Esophagus squamous epithelium (tissue), 5 donors: ENCODE measurements at regions not wholly inside any gene's neighbourhood (a gene's known extent, or its start where the extent isn't known, plus 50 kb on each side); places are given as distances from the start of the nearest gene placed in this dataset.

Experiments used
- DNase-seq: peaks from one replicate; lab custom pipeline; 2025; lab: John Stamatoyannopoulos, UW
- H3K27ac ChIP-seq, 4 donors: fragments of 200-600 bp; sonication (generic); one replicate each; pipeline ENCODE4 v1.5.1; 2016 to 2019; ENCODE audit warnings: mild to moderate bottlenecking in 1 of 4
- H3K27me3 ChIP-seq, 4 donors: fragments of 200-600 bp; sonication (generic); 1 replicate in 3 of 4; 2 replicates in 1 of 4; pipeline versions ENCODE4 v1.5.1 to v1.6.0; 2017 to 2021; ENCODE audit warnings: antibody characterized with exemption in 1 of 4
- H3K36me3 ChIP-seq, 3 donors: fragments of 200-600 bp; sonication (generic); one replicate each; pipeline ENCODE4 v1.5.1; 2016 to 2019
- H3K4me1 ChIP-seq, 3 donors: fragments of 200-600 bp; sonication (generic); one replicate each; pipeline ENCODE4 v1.5.1; 2017 to 2019
- H3K4me3 ChIP-seq, 4 donors: fragments of 200-600 bp; sonication (generic); 1 replicate in 3 of 4; 2 replicates in 1 of 4; pipeline ENCODE4 v1.5.1; 2016 to 2019; ENCODE audit warnings: mild to moderate bottlenecking in 2 of 4, moderate library complexity in 1 of 4
- H3K9me3 ChIP-seq, 3 donors: fragments of 200-600 bp; sonication (generic); one replicate each; pipeline ENCODE4 v1.5.1; 2016 to 2019
- POLR2A ChIP-seq, 4 donors: fragments of 450-650 bp; IDR thresholded peaks; one replicate each; pipeline ENCODE4 v1.6.1; 2017; ENCODE audit warnings: antibody characterized with exemption in 4 of 4, mild to moderate bottlenecking in 4 of 4, moderate library complexity in 3 of 4
- WGBS, 2 donors: methylation state at CpG; one replicate each; pipeline ENCODE4 v1.1.5; 2018; 5-methylcytosine and 5-hydroxymethylcytosine counted together
- intact Hi-C: fragments of 100-400 bp; cut with DNase I; formaldehyde crosslinking; loops from one replicate; pipeline ENCODE4 v1.15.0; 2022
- TF ChIP-seq, protein P1 (sequence below), 6 experiments: fragments of 450-650 bp in 4 of 6; fragments of 200-600 bp in 2 of 6; sonication (generic) in 2 of 6; IDR thresholded peaks; one replicate each; pipeline ENCODE4 v1.5.1; 2016 to 2019; ENCODE audit warnings: antibody characterized with exemption in 6 of 6, mild to moderate bottlenecking in 4 of 6, moderate library complexity in 4 of 6
- donor health status: DM: yes; HTN: yes; CAD: no.

DNA sequence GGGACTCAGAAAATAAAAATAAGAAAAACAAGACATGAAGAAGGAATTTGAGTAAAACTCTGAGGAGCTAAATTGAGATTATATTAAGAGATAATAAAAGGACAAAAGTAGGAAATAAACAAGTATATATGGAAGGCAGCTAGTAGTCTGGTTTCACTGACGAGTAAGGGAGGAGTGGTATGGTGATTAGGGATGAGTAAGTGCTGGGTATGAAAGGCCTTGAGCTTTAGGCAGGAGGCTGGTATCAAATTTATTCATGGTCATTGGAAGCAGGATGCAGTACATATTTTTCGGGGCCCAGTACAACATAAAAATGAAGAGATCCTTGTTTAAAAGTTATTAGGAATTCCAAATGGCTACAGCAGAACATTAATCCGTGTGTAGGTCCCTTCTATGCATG, 789.7 kb upstream of the PRMT6 start:
- WGBS, 2 donors: 42 to 57% methylated on average over 3 of the region's 3 CpGs
- intact Hi-C loops: no loop called here
- Histone ChIP-seq H3K27ac (no peak overlapping the region), H3K36me3 (no peaks in the 10 kb centered on the region), H3K27me3 (no peaks in the 10 kb centered on the region), H3K4me3 (no peak overlapping the region), H3K9me3 (peaks cover 0 to 12% (median 0%) of the 10 kb centered on the region in 3 donors), H3K4me1 (no peaks in the 10 kb centered on the region)
- no peak for DNase-seq
- TF ChIP-seq, protein P1, sequence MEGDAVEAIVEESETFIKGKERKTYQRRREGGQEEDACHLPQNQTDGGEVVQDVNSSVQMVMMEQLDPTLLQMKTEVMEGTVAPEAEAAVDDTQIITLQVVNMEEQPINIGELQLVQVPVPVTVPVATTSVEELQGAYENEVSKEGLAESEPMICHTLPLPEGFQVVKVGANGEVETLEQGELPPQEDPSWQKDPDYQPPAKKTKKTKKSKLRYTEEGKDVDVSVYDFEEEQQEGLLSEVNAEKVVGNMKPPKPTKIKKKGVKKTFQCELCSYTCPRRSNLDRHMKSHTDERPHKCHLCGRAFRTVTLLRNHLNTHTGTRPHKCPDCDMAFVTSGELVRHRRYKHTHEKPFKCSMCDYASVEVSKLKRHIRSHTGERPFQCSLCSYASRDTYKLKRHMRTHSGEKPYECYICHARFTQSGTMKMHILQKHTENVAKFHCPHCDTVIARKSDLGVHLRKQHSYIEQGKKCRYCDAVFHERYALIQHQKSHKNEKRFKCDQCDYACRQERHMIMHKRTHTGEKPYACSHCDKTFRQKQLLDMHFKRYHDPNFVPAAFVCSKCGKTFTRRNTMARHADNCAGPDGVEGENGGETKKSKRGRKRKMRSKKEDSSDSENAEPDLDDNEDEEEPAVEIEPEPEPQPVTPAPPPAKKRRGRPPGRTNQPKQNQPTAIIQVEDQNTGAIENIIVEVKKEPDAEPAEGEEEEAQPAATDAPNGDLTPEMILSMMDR (IDR thresholded peaks at IDR 0.05): no peak
- TF ChIP-seq POLR2A (IDR thresholded peaks at IDR 0.05): no peak

DNA sequence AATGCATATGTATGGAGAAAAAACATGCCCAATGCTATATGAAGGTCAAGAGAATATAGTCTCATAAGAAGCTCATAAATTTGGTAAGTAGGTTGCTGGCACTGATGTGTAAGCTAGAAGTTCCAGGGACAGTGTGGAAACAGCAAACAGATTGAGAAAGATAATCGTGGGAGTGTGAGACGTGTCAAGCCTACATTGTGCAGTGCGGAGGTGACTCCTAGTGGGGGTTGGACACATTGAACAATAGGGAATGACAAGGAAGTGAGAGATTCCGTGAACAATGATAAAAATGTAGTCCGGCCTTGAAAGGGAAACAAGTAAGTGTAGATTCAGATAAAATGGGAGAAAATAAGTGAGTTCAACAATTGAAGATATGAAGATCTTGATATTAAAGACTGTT, 788.4 kb upstream of the PRMT6 start:
- Histone ChIP-seq H3K4me3 (no peak overlapping the region), H3K36me3 (no peaks in the 10 kb centered on the region), H3K4me1 (no peaks in the 10 kb centered on the region), H3K9me3 (peaks cover 0 to 12% (median 0%) of the 10 kb centered on the region in 3 donors), H3K27ac (no peak overlapping the region), H3K27me3 (no peaks in the 10 kb centered on the region)
- intact Hi-C loops: no loop called here
- DNase-seq: no peak
- 30 to 32% methylated on average over 5 of the region's 5 CpGs for WGBS, 2 donors
- TF ChIP-seq, protein P1 (IDR thresholded peaks at IDR 0.05): no peak
- no peak for TF ChIP-seq POLR2A (IDR thresholded peaks at IDR 0.05)

DNA sequence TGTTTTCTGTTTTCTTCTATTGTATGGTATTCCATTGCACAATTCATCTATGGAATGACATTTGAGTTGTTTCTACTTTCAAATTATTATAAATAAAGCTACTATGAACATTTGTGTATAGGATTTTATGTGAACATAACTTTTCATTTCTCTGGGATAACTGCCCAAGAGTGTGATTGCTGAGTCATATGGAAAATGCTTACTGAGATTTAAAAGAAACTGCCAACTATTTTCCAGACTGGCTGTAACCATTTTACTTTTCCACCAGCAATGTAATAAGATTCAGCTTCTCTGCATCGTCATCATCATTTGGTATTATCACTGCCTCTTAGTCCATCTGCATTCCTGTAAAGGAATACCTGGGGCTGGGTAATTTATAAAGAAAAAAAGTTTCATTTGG, 779.6 kb upstream of the PRMT6 start:
- no peak for DNase-seq
- 50 to 62% methylated on average over 1 of the region's 1 CpG for WGBS, 2 donors
- intact Hi-C loops: no loop called here

DNA sequence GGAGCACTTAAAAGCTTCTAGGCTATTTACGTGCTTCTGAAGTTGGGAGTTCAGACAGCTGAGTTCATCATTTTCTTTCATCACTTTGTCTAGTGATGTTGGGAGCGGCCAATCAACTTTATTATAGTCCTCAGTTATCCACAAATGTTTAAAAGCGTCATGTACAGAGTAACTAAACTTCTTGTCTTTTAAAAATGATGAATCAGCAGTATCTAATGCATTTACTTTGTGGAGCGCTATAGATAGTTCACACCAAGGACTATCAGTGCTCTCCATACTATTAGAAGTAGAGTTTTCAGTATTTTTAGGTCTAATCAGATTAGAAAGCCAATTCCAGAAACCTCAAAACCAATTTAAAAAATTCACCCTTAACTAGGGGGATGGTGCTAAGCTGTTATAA, 778.7 kb upstream of the PRMT6 start:
- H3K27me3 ChIP-seq: no peaks in the 10 kb centered on the region
- no peaks in the 10 kb centered on the region for H3K4me1 ChIP-seq
- no peak for TF ChIP-seq POLR2A (IDR thresholded peaks at IDR 0.05)
- TF ChIP-seq, protein P1 (IDR thresholded peaks at IDR 0.05): no peak
- H3K27ac ChIP-seq: no peak overlapping the region
- H3K36me3 ChIP-seq: no peaks in the 10 kb centered on the region
- DNase-seq: no peak
- H3K4me3 ChIP-seq: no peak overlapping the region
- intact Hi-C loops: no loop called here
- 65 to 72% methylated on average over 4 of the region's 4 CpGs for WGBS, 2 donors
- H3K9me3 ChIP-seq: peaks cover 0 to 8% (median 0%) of the 10 kb centered on the region in 3 donors

More for the DNA sequence above, 779.6 kb upstream of the PRMT6 start:
- no peak for TF ChIP-seq POLR2A (IDR thresholded peaks at IDR 0.05)
- TF ChIP-seq, protein P1 (IDR thresholded peaks at IDR 0.05): no peak
- Histone ChIP-seq H3K4me1 (no peaks in the 10 kb centered on the region), H3K27me3 (no peaks in the 10 kb centered on the region), H3K27ac (no peak overlapping the region), H3K9me3 (peaks cover 0 to 1% (median 0%) of the 10 kb centered on the region in 3 donors), H3K4me3 (no peak overlapping the region), H3K36me3 (no peaks in the 10 kb centered on the region)

DNA sequence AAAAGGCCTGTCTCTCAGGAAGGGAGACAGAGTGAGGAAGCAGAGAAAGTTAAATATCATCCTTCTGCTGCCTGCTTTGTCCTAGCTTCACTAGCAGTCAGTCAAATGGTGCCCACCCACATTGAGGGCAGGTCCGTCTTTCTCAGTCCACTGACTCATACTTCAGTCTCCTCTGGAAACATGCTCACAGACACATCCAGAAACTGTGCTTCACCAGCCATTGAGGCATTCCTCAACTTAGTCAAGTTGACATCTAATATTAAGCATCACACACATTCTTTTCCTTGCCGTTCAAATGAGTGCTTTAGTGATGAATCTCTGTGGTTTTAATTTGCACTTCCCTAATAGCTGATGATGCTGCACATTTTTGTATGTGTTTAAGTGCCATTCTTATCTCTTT, 777.8 kb upstream of the PRMT6 start:
- intact Hi-C loops: no loop called here
- Histone ChIP-seq H3K36me3 (no peaks in the 10 kb centered on the region), H3K4me1 (no peaks in the 10 kb centered on the region), H3K27me3 (no peaks in the 10 kb centered on the region), H3K9me3 (peaks cover 0 to 8% (median 0%) of the 10 kb centered on the region in 3 donors), H3K27ac (no peak overlapping the region), H3K4me3 (no peak overlapping the region)
- TF ChIP-seq, protein P1 (IDR thresholded peaks at IDR 0.05): no peak
- no peak for TF ChIP-seq POLR2A (IDR thresholded peaks at IDR 0.05)
- DNase-seq: no peak
- 45% methylated on average over 2 of the region's 2 CpGs for WGBS, 2 donors
